Common myeloid progenitor, CD34-positive (primary cell): ENCODE measurements at regions not wholly inside any gene's neighbourhood (a gene's known extent, or its start where the extent isn't known, plus 50 kb on each side); places are given as distances from the start of the nearest gene placed in this dataset.

Source experiments
- CTCF ChIA-PET: fragments of 350-600 bp; sonication (Branson Sonifier 250); formaldehyde crosslinking; loops from one replicate; lab custom pipeline; 2021; ENCODE audit warnings: antibody characterized with exemption; lab: Charles Lee
- POLR2A ChIA-PET: fragments of 350-600 bp; sonication (Branson Sonifier 250); formaldehyde crosslinking; loops from one replicate; lab custom pipeline; 2021; ENCODE audit warnings: antibody characterized with exemption; lab: Charles Lee
- DNase-seq, 3 donors: peaks; one replicate each; pipeline versions ENCODE4 v3.0.0 to v3.0.0-alpha.2; 2013
- H3K27ac ChIP-seq, 2 experiments: 1 replicate in 1 of 2; 2 replicates in 1 of 2; pipeline ENCODE4 v1.7.0; 2013; ENCODE audit warnings: inconsistent platforms in 2 of 2, low read length in 2 of 2, mild to moderate bottlenecking in 2 of 2, low read depth in 1 of 2, moderate library complexity in 1 of 2; ENCODE audit not compliant: severe bottlenecking in 2 of 2, insufficient read depth in 1 of 2, poor library complexity in 1 of 2
- H3K27me3 ChIP-seq, 5 experiments: replicated peaks in 2 of 5; 1 replicate in 3 of 5; 2 replicates in 2 of 5; pipeline versions ENCODE4 v1.6.1 to v1.7.0; 2013; ENCODE audit warnings: low read length in 4 of 5, mild to moderate bottlenecking in 2 of 5, moderate library complexity in 2 of 5, inconsistent platforms in 1 of 5; ENCODE audit not compliant: insufficient read depth in 5 of 5, control insufficient read depth in 4 of 5
- H3K36me3 ChIP-seq, 4 experiments: 1 replicate in 2 of 4; 2 replicates in 2 of 4; pipeline versions ENCODE4 v1.6.1 to v1.7.0; 2013; ENCODE audit warnings: low read length in 3 of 4, control low read depth in 1 of 4, mild to moderate bottlenecking in 1 of 4; ENCODE audit not compliant: control insufficient read depth in 4 of 4, insufficient read depth in 4 of 4
- H3K4me1 ChIP-seq, 4 experiments: 1 replicate in 3 of 4; 2 replicates in 1 of 4; pipeline versions ENCODE4 v1.6.1 to v1.7.1; 2013; ENCODE audit warnings: low read length in 3 of 4, mild to moderate bottlenecking in 3 of 4, control low read depth in 1 of 4, inconsistent platforms in 1 of 4, moderate library complexity in 1 of 4; ENCODE audit not compliant: control insufficient read depth in 4 of 4, insufficient read depth in 4 of 4; ENCODE audit errors: control extremely low read depth in 1 of 4
- H3K4me3 ChIP-seq, 7 experiments: 1 replicate in 4 of 7; 2 replicates in 3 of 7; pipeline versions ENCODE4 v1.5.1 to v1.7.0; 2013; ENCODE audit warnings: mild to moderate bottlenecking in 7 of 7, low read length in 6 of 7, moderate library complexity in 6 of 7, inconsistent platforms in 2 of 7, low read depth in 2 of 7, control low read depth in 1 of 7; ENCODE audit not compliant: insufficient read depth in 4 of 7, control insufficient read depth in 1 of 7; ENCODE audit errors: extremely low read depth in 1 of 7
- H3K9me3 ChIP-seq, 5 experiments: 1 replicate in 4 of 5; 2 replicates in 1 of 5; pipeline versions ENCODE4 v1.6.1 to v1.7.1; 2013; ENCODE audit warnings: low read length in 4 of 5, mild to moderate bottlenecking in 2 of 5, inconsistent platforms in 1 of 5, low read depth in 1 of 5, moderate library complexity in 1 of 5; ENCODE audit not compliant: control insufficient read depth in 4 of 5, insufficient read depth in 2 of 5; ENCODE audit errors: control extremely low read depth in 1 of 5
- WGBS: methylation state at CpG from one replicate; pipeline ENCODE4 v1.1.5; 2013; ENCODE audit not compliant: insufficient coverage; 5-methylcytosine and 5-hydroxymethylcytosine counted together

DNA sequence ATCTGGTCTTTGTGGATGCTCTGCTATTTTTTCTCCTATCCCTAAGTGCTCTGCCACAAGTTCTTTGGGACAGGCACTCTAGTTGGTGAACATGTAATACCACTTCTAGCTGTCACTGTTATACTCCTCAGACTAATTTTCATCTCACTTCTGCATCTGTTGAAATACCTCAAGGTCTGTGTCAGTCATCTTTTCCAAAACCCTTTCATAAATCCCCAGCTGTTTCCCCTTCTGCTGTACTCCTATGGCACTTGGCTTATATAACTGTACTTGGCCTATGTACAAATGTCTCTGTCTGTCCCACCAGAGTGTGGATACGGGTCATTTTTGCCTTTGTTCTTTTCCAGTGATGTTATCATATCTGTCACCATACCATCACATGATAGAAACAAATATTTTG lies 124.2 kb downstream of the FHL5 start:
- ChIA-PET CTCF (no interaction called here), POLR2A (no interaction called here)
- Histone ChIP-seq H3K4me1 (no peaks in the 10 kb centered on the region), H3K4me3 (no peak overlapping the region), H3K27ac (no peak overlapping the region), H3K9me3 (no peaks in the 10 kb centered on the region), H3K27me3 (no peaks in the 10 kb centered on the region), H3K36me3 (no peaks in the 10 kb centered on the region)
- no peak for DNase-seq
- WGBS: no CpG with 5 or more reads among the region's 1 CpG

- CTCF ChIA-PET: no interaction called here
- 100% methylated on average over 2 of the region's 2 CpGs for WGBS
- POLR2A ChIA-PET: no interaction called here
- no peak overlapping the region for H3K4me3 ChIP-seq
- no peaks in the 10 kb centered on the region for H3K4me1 ChIP-seq
- no peaks in the 10 kb centered on the region for H3K36me3 ChIP-seq
- H3K27ac ChIP-seq: no peak overlapping the region
- no peaks in the 10 kb centered on the region for H3K9me3 ChIP-seq
- H3K27me3 ChIP-seq: no peaks in the 10 kb centered on the region
- DNase-seq: no peak
Observed at GRCh38 chr6:96685702-96686101, 122.8 kb downstream of the FHL5 start.

DNA sequence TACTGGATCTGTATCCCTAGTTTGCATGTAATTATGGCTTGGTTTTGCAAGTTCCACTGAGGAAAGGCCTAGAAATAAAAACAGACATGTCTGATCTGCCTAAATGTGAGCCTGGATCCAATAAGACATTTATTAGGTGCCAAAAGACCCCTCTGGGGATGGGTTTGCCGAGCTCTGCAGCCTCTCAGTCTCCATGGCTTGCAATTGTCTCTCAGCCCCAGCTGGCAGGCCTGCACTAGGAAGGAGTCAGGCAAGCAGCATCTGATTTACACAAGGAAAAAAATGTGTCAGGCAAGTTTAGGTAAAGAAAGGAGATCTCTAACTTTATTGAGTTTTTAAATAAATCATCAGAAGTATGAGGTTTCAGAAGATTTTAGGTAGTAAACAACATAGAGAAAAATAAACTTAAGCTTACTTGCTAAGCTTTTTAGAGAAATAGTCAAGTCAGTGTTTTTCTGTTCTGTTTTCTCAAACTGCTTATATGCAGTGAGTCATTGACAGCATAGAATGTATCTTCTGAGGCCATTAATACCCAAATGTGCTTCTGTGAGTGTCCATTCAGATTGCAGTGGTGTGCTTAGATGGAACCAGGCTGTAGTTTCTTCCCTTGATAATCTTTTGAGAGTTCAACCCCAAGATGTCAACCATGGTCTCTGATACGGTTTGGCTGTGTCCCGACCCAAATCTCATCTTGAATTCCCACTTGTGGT lies 121.0 kb downstream of the FHL5 start:
- ChIA-PET CTCF (no interaction called here), POLR2A (no interaction called here)
- no peak overlapping the region for H3K27ac ChIP-seq
- no peak overlapping the region for H3K4me3 ChIP-seq
- no peaks in the 10 kb centered on the region for H3K27me3 ChIP-seq
- H3K4me1 ChIP-seq: no peaks in the 10 kb centered on the region
- DNase-seq: no peak
- WGBS: 94% methylated on average over 3 of the region's 3 CpGs
- no peaks in the 10 kb centered on the region for H3K9me3 ChIP-seq
- H3K36me3 ChIP-seq: no peaks in the 10 kb centered on the region

GRCh38 chr6:96682017-96682416 lies 119.1 kb downstream of the FHL5 start:
- Histone ChIP-seq H3K27ac (no peak overlapping the region), H3K27me3 (no peaks in the 10 kb centered on the region), H3K9me3 (no peaks in the 10 kb centered on the region), H3K4me1 (no peaks in the 10 kb centered on the region), H3K4me3 (no peak overlapping the region), H3K36me3 (no peaks in the 10 kb centered on the region)
- ChIA-PET POLR2A (no interaction called here), CTCF (no interaction called here)
- DNase-seq: no peak

GRCh38 chr6:96675597-96675996 lies 112.7 kb downstream of the FHL5 start:
- no peak overlapping the region for H3K4me3 ChIP-seq
- CTCF ChIA-PET: no interaction called here
- POLR2A ChIA-PET: interaction anchor here (0.5 kb wide), 1 partner anchor 1668 kb away, joined by 3 read pairs; no protein-coding TSS in a partner anchor
- no peaks in the 10 kb centered on the region for H3K36me3 ChIP-seq
- 100% methylated on average over 1 of the region's 1 CpG for WGBS
- no peaks in the 10 kb centered on the region for H3K27me3 ChIP-seq
- H3K9me3 ChIP-seq: no peaks in the 10 kb centered on the region
- DNase-seq: no peak
- H3K27ac ChIP-seq: no peak overlapping the region
- H3K4me1 ChIP-seq: no peaks in the 10 kb centered on the region
